Natural killer cell (primary cell): ENCODE measurements at regions not wholly inside any gene's neighbourhood (a gene's known extent, or its start where the extent isn't known, plus 50 kb on each side); places are given as distances from the start of the nearest gene placed in this dataset.

Experiments used
- ATAC-seq, 3 donors: fragments of 150-1000 bp in 2 of 3; fragments of 200-7000 bp in 1 of 3; cut with Tn5 transposase; 1 replicate in 1 of 3; 2 replicates in 2 of 3; pipeline ENCODE4 v1.10.0; 2021; ENCODE audit warnings: mild to moderate bottlenecking in 2 of 3, moderate library complexity in 2 of 3
- DNase-seq, 2 donors: peaks; one replicate each; pipeline versions ENCODE4 v3.0.0 to v3.0.0-alpha.2; 2013 to 2021; ENCODE audit warnings: mixed read lengths in 1 of 2
- H3K27ac ChIP-seq: one replicate; pipeline ENCODE4 v1.5.1; 2013; ENCODE audit warnings: mild to moderate bottlenecking, low read length
- H3K27me3 ChIP-seq: one replicate; pipeline ENCODE4 v1.6.1; 2013; ENCODE audit warnings: low read length; ENCODE audit not compliant: control insufficient read depth, insufficient read depth
- H3K36me3 ChIP-seq: one replicate; pipeline ENCODE4 v1.6.1; 2013; ENCODE audit warnings: low read length; ENCODE audit not compliant: control insufficient read depth, insufficient read depth
- H3K4me1 ChIP-seq: one replicate; pipeline ENCODE4 v1.6.1; 2013; ENCODE audit warnings: low read length; ENCODE audit not compliant: control insufficient read depth, insufficient read depth
- H3K4me3 ChIP-seq: one replicate; pipeline ENCODE4 v1.5.1; 2013; ENCODE audit warnings: low read length
- H3K9me3 ChIP-seq: one replicate; pipeline ENCODE4 v1.6.1; 2013; ENCODE audit warnings: low read length; ENCODE audit not compliant: control insufficient read depth, insufficient read depth
- H3K27ac Mint-ChIP-seq, 2 donors: one replicate each; pipeline ENCODE4 v1.8.0; 2022; ENCODE audit warnings: mild to moderate bottlenecking in 2 of 2, mixed read lengths in 2 of 2, moderate library complexity in 1 of 2
- H3K27me3 Mint-ChIP-seq, 2 donors: one replicate each; pipeline ENCODE4 v1.8.0; 2022; ENCODE audit warnings: low read depth in 2 of 2, mixed read lengths in 2 of 2
- H3K36me3 Mint-ChIP-seq: one replicate; pipeline ENCODE4 v1.8.0; 2022; ENCODE audit warnings: mixed read lengths
- H3K4me1 Mint-ChIP-seq, 2 donors: one replicate each; pipeline ENCODE4 v1.8.0; 2022; ENCODE audit warnings: mixed read lengths in 2 of 2
- H3K4me3 Mint-ChIP-seq: one replicate; pipeline ENCODE4 v1.8.0; 2022; ENCODE audit warnings: mild to moderate bottlenecking, moderate library complexity, mixed read lengths
- H3K9me3 Mint-ChIP-seq, 2 donors: one replicate each; pipeline ENCODE4 v1.8.0; 2022; ENCODE audit warnings: mixed read lengths in 2 of 2
- WGBS: methylation state at CpG from one replicate; pipeline ENCODE4 v1.1.7; 2013; ENCODE audit warnings: missing lambda C conversion rate; ENCODE audit not compliant: insufficient coverage; 5-methylcytosine and 5-hydroxymethylcytosine counted together
- intact Hi-C: fragments of 100-400 bp; cut with micrococcal nuclease; formaldehyde crosslinking; loops from one replicate; pipeline ENCODE4 v1.14.2; 2022
- TF ChIP-seq, protein P1 (sequence below): fragments of 200-600 bp; IDR thresholded peaks from one replicate; pipeline ENCODE4 v1.8.0; 2022; ENCODE audit warnings: antibody characterized with exemption

DNA sequence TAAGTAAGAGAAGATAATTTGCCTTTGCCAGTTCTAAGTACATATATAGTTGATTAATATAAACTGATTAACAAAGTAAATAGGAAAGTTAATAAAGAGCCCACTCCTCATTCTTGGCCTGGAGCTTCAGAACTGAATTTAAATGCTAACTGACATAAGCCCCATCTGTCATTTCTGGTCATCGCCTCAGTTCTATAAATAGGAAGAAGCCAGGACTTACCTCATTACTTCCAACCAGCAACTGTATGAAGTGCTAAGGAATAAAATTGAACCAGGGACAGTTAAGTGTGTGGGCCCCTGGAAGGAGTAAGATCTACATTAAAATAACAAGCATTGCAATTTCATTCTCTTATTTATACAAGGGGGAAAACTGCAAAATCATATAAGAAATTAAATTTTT lies 52.0 kb upstream of the PDLIM5 start:
- H3K27me3 Mint-ChIP-seq = peaks cover 5 to 23% of the 10 kb centered on the region in 2 donors
- Histone ChIP-seq H3K4me3 (no peak overlapping the region), H3K4me1 (no peaks in the 10 kb centered on the region), H3K27me3 (no peaks in the 10 kb centered on the region), H3K9me3 (no peaks in the 10 kb centered on the region), H3K36me3 (no peaks in the 10 kb centered on the region), H3K27ac (no peak overlapping the region)
- no CpG with 5 or more reads among the region's 1 CpG for WGBS
- no peaks in the 10 kb centered on the region for H3K9me3 Mint-ChIP-seq
- no peaks in the 10 kb centered on the region for H3K4me1 Mint-ChIP-seq
- TF ChIP-seq, protein P1, sequence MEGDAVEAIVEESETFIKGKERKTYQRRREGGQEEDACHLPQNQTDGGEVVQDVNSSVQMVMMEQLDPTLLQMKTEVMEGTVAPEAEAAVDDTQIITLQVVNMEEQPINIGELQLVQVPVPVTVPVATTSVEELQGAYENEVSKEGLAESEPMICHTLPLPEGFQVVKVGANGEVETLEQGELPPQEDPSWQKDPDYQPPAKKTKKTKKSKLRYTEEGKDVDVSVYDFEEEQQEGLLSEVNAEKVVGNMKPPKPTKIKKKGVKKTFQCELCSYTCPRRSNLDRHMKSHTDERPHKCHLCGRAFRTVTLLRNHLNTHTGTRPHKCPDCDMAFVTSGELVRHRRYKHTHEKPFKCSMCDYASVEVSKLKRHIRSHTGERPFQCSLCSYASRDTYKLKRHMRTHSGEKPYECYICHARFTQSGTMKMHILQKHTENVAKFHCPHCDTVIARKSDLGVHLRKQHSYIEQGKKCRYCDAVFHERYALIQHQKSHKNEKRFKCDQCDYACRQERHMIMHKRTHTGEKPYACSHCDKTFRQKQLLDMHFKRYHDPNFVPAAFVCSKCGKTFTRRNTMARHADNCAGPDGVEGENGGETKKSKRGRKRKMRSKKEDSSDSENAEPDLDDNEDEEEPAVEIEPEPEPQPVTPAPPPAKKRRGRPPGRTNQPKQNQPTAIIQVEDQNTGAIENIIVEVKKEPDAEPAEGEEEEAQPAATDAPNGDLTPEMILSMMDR = no peak
- H3K4me3 Mint-ChIP-seq = no peak overlapping the region
- no peak overlapping the region for H3K27ac Mint-ChIP-seq
- intact Hi-C loops = loop anchor here (10.0 kb wide), 1 partner anchor 605 kb away; no protein-coding TSS in a partner anchor
- no peaks in the 10 kb centered on the region for H3K36me3 Mint-ChIP-seq
- ATAC-seq (no peak), DNase-seq (no peak)

DNA sequence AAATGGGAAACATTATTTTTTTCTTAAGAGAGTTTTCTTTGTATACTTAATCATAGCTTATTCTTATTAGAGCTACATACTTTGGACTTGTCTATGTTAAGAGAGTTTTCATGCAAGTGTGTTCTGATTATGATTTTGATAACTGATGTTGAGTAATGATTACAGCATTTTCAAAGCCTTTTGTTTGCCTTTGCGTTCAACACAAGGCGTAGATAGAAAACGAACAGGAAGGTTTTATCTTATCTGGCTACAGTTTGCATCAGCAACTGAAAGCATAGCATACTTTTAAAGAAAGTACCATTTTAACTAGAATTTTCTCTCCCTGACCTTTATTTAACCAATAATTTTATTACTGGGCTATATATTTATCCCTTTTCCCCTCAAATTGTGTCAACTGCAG lies 51.6 kb upstream of the PDLIM5 start:
- H3K4me3 Mint-ChIP-seq = no peak overlapping the region
- H3K36me3 Mint-ChIP-seq = no peaks in the 10 kb centered on the region
- DNase-seq (no peak), ATAC-seq (no peak)
- intact Hi-C loops = no loop called here
- H3K4me1 ChIP-seq = no peaks in the 10 kb centered on the region
- H3K4me1 Mint-ChIP-seq = no peaks in the 10 kb centered on the region
- WGBS = 74% methylated on average over 3 of the region's 3 CpGs
- H3K9me3 Mint-ChIP-seq = no peaks in the 10 kb centered on the region
- H3K4me3 ChIP-seq = no peak overlapping the region
- H3K27ac Mint-ChIP-seq = no peak overlapping the region
- TF ChIP-seq, protein P1 = no peak
- H3K27me3 ChIP-seq = no peaks in the 10 kb centered on the region
- H3K36me3 ChIP-seq = no peaks in the 10 kb centered on the region
- H3K27me3 Mint-ChIP-seq = peaks cover 5 to 23% of the 10 kb centered on the region in 2 donors
- H3K9me3 ChIP-seq = no peaks in the 10 kb centered on the region
- H3K27ac ChIP-seq = no peak overlapping the region
